ENCODE measurements at regions not wholly inside any gene's neighbourhood (a gene's known extent, or its start where the extent isn't known, plus 50 kb on each side); places are given as distances from the start of the nearest gene placed in this dataset.

GRCh38 chr22:44574640-44575380, 76.8 kb upstream of the RTL6 start:
- Histone ChIP-seq H3K27me3 (peaks cover 0 to 19% (median 0%) of the 10 kb centered on the region in 7 donors), H3K27ac (peak overlapping the region in 1 of 10 donors; percentile 23), H3K36me3 (no peaks in the 10 kb centered on the region), H3K4me1 (peaks cover 0 to 25% (median 4%) of the 10 kb centered on the region in 9 donors), H3K9me3 (peaks cover 0 to 9% (median 0%) of the 10 kb centered on the region in 11 donors), H3K4me3 (no peak overlapping the region)
- peak in 3 of 8 donors; percentile 38 to 67 (median 41) for ATAC-seq
- WGBS, 2 donors, result 48 to 50% methylated on average over 17 of the region's 17 CpGs
- TF ChIP-seq CTCF (IDR thresholded peaks at IDR 0.05), result no peak
- intact Hi-C loops (cut with DNase I), result loop anchor here in 1 of 10 donors (5.0 kb wide), 1 partner anchor 338 kb away; no protein-coding TSS in a partner anchor
- no peak for DNase-seq

- ATAC-seq (peak in 6 of 8 donors; percentile 32 to 82 (median 66)), DNase-seq (no peak)
- no peak for TF ChIP-seq CTCF (IDR thresholded peaks at IDR 0.05)
- peaks cover 0 to 9% (median 0%) of the 10 kb centered on the region in 11 donors for H3K9me3 ChIP-seq
- intact Hi-C loops (cut with DNase I), result loop anchor here in 1 of 10 donors (5.0 kb wide), 1 partner anchor 337 kb away; no protein-coding TSS in a partner anchor
- no peaks in the 10 kb centered on the region for H3K36me3 ChIP-seq
- H3K27me3 ChIP-seq, result peaks cover 0 to 19% (median 0%) of the 10 kb centered on the region in 7 donors
- H3K4me3 ChIP-seq, result no peak overlapping the region
- 54 to 66% methylated on average over 10 of the region's 10 CpGs for WGBS, 2 donors
- H3K4me1 ChIP-seq, result peaks cover 0 to 25% (median 4%) of the 10 kb centered on the region in 9 donors
- peak overlapping the region in 1 of 10 donors; percentile 23 for H3K27ac ChIP-seq
These were observed 76.1 kb upstream of the RTL6 start for GRCh38 chr22:44574057-44574639.

- DNase-seq (no peak), ATAC-seq (no peak)
- H3K4me1 ChIP-seq, result peaks cover 0 to 25% (median 4%) of the 10 kb centered on the region in 9 donors
- no peak overlapping the region for H3K4me3 ChIP-seq
- no peak overlapping the region for H3K27ac ChIP-seq
- WGBS, 2 donors, result 94 to 96% methylated on average over 4 of the region's 4 CpGs
- no peak for TF ChIP-seq CTCF (IDR thresholded peaks at IDR 0.05)
- peaks cover 0 to 9% (median 0%) of the 10 kb centered on the region in 11 donors for H3K9me3 ChIP-seq
- intact Hi-C loops (cut with DNase I), result loop anchor here in 1 of 10 donors (5.0 kb wide), 1 partner anchor 336 kb away; no protein-coding TSS in a partner anchor
- no peaks in the 10 kb centered on the region for H3K36me3 ChIP-seq
- peaks cover 0 to 17% (median 0%) of the 10 kb centered on the region in 7 donors for H3K27me3 ChIP-seq
These were observed 75.4 kb upstream of the RTL6 start for GRCh38 chr22:44573451-44573850.

GRCh38 chr22:44572414-44573207, 74.6 kb upstream of the RTL6 start:
- DNase-seq, result no peak
- Histone ChIP-seq H3K27ac (no peak overlapping the region), H3K27me3 (peaks cover 0 to 16% (median 0%) of the 10 kb centered on the region in 7 donors), H3K9me3 (peaks cover 0 to 9% (median 0%) of the 10 kb centered on the region in 11 donors), H3K4me3 (no peak overlapping the region), H3K4me1 (peaks cover 0 to 25% (median 4%) of the 10 kb centered on the region in 9 donors), H3K36me3 (no peaks in the 10 kb centered on the region)
- TF ChIP-seq CTCF (IDR thresholded peaks at IDR 0.05), result no peak
- intact Hi-C loops (cut with DNase I), result loop anchor here in 1 of 10 donors (5.0 kb wide), 1 partner anchor 335 kb away; no protein-coding TSS in a partner anchor
- 79 to 80% methylated on average over 14 of the region's 14 CpGs for WGBS, 2 donors
- no peak for ATAC-seq
